ENCODE measurements at regions not wholly inside any gene's neighbourhood (a gene's known extent, or its start where the extent isn't known, plus 50 kb on each side); places are given as distances from the start of the nearest gene placed in this dataset.
"Not testable (repeated sequence)": the region's sequence is repeated elsewhere in the genome, so short reads cannot be mapped to it uniquely, and the experiment has no call there.

GRCh38 chr4:188737251-188738002 lies 598.2 kb downstream of the TRIML1 start:
- DNase-seq (ENCODE audit: low spot score) = no peak

GRCh38 chr4:188738290-188738689 lies 599.0 kb downstream of the TRIML1 start:
- not testable (repeated sequence) for DNase-seq (ENCODE audit: low spot score)

DNA sequence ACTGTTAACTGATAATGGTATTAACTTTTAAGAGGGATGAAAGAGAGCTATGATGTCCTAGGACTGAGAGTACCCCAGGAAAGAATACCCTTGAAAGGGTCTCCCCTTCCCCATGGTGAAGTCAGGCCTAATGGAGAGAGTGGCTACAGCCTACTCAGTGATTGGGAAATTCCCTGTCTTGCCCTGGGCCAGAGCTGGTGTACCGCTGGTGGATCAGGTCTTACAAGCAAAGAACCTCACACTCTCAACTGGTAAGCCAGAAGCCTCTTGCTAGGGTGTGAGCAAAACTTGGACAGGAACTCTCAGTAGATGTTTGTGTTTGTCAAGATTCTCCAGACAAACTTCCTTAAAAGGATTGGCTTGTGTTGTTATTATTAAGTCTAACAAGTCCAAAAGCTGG lies 600.9 kb downstream of the TRIML1 start:
- not testable (repeated sequence) for DNase-seq (ENCODE audit: low spot score)

DNA sequence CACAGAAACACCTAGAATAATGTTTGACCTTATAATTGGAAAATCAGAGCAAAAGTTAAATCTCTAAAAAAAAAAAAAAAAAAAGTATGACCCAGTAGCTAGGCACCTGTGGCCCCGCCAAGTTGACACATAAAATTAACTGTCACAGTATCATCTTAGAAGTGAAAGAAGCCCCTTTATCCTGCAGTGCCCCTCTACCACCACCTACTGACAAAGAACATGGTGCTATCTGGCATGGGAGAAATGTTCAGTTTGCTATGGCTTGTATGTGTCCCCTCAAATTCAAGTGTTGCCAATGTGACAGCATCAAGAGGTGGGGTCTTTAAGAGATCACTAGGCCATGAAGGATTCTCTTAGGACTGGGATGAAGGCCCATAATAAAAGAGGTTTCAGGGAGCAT lies 601.5 kb downstream of the TRIML1 start:
- not testable (repeated sequence) for DNase-seq (ENCODE audit: low spot score)

DNA sequence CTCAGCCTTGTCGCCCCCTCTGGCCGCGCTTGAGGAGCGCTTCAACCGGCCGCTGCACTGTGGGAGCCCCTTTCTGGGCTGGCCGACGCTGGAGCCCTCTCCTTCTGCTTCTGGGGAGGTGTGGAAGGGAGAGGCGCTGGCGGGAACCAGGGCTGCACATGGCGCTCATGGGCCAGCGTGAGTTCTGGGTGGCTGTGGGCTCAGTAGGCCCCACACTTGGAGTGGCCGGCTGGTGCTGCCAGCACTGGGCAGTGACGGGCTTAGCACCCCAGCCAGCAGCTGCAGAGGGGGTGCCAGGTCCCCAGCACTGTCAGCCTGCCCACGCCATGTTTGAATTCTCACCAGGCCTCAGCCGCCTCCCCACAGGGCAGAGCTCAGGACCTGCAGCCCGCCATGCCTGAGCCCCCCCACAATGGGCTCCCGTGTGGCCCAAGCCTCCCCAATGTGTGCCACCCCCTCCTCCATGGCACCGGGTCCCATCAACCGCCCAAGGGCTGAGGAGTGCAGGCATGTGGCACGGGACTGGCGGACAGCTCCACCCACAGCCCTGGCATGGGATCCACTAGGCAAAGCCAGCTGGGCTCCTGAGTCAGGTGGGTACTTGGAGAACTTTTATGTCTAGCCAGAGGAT lies 615.2 kb downstream of the TRIML1 start:
- DNase-seq (ENCODE audit: low spot score) = no peak

DNA sequence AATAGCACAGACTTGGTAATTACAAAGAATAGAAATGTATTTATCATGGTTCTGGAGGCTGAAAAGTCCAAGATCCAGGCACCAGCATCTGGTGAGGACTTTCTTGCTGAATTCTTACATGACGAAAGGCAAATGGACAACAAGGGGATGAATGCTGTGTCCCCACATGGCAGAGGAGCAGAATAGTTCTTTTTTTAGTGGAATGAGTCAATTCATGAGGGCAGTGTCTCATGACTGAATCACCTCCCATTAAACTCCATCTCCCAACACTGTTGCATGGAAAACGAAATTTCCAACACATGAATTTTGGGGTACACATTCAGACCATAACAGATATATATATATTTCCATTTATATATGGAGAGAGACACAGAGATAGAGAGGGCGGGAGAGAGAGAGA lies 628.3 kb downstream of the TRIML1 start:
- DNase-seq (ENCODE audit: low spot score) = no peak

- no peak for DNase-seq (ENCODE audit: low spot score)
Measured at GRCh38 chr4:188778905-188779304, 639.7 kb downstream of the TRIML1 start.

GRCh38 chr4:188779581-188779980 lies 640.3 kb downstream of the TRIML1 start:
- no peak for DNase-seq (ENCODE audit: low spot score)

GRCh38 chr4:188780028-188780427 lies 640.8 kb downstream of the TRIML1 start:
- no peak for DNase-seq (ENCODE audit: low spot score)

DNA sequence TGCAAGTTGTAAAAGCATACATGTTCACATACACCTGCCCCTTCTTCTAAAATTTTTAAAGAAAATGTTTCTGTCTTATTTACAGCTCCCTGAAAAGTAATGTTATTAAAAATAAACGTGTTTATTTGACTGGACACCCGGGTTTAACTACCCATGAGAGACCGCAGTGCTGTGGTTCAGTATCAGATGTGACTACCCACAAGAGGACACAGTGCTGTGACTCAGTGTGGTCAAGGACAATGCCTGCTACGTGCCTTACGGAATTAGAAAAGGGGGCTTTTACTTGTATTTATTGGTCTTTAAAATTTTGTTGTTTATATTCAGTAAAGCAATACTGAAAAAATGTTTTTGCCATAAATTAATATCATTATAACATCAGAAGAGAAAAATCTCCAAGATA lies 641.4 kb downstream of the TRIML1 start:
- DNase-seq (ENCODE audit: low spot score) = no peak

GRCh38 chr4:188781655-188782054 lies 642.4 kb downstream of the TRIML1 start:
- DNase-seq (ENCODE audit: low spot score) = peak; percentile 12

- no peak for DNase-seq (ENCODE audit: low spot score)
Measured at GRCh38 chr4:188783175-188783574, 643.9 kb downstream of the TRIML1 start.

- no peak for DNase-seq (ENCODE audit: low spot score)
Measured at GRCh38 chr4:188783606-188784160, 644.4 kb downstream of the TRIML1 start.

- not testable (repeated sequence) for DNase-seq (ENCODE audit: low spot score)
Measured at GRCh38 chr4:188796600-188796999, 657.4 kb downstream of the TRIML1 start.

- DNase-seq (ENCODE audit: low spot score) = not testable (repeated sequence)
Measured at GRCh38 chr4:188797011-188797410, 657.8 kb downstream of the TRIML1 start.

DNA sequence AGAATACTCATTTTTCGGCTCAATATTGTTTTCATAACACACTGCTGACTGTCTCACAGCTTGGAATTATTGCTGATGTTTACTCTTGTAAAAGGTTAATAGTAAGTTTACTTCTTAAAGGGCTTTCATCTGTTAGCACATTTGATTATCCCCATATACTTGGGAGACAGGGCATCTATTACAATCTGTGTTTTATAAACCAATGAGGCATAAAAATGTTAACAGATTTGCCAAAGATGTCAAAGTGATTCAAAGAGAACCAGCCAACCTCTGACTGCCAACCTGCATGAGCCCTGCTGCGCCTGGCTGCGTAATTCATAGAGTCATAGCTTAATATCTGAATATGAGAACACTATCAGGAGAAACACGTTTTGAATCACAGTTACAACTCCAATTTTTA lies 665.6 kb downstream of the TRIML1 start:
- no peak for DNase-seq (ENCODE audit: low spot score)

DNA sequence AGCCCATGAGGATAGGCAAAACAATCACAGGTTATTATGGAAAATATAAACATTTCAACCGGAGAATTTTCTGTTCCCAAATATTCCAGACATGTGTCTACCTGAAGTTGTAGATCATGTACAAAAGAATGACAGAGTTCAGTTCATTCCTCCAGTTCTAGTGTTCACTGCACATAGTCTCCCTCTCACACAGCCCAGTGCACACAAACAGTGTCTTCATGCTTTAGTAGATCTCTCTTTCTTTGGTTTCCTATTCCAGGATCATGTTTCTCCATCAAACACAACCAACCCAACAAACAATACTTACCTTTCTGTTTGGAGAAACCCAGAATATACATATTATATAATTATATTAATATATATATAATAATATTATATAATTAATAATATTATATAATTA lies 671.9 kb downstream of the TRIML1 start:
- no peak for DNase-seq (ENCODE audit: low spot score)

GRCh38 chr4:188812644-188813043 lies 673.4 kb downstream of the TRIML1 start:
- DNase-seq (ENCODE audit: low spot score) = no peak

DNA sequence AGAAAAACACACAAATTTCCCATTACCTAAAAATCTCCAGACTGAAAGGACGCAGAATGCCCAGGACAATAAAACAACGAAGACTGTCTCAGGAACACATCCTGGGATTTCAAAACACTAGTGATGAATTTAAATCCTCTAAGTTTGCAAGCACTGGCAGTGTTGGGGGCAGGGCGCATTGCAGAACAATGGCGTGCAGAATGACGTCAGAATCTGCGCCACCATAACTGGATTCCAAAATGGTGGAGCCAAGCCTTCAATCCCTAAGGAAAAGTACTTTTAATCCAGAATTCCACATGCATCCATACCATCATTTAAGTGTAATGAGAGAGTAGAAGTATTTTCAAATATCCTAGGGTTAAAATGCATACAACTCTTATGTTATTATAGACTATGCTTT lies 679.1 kb downstream of the TRIML1 start:
- no peak for DNase-seq (ENCODE audit: low spot score)

DNA sequence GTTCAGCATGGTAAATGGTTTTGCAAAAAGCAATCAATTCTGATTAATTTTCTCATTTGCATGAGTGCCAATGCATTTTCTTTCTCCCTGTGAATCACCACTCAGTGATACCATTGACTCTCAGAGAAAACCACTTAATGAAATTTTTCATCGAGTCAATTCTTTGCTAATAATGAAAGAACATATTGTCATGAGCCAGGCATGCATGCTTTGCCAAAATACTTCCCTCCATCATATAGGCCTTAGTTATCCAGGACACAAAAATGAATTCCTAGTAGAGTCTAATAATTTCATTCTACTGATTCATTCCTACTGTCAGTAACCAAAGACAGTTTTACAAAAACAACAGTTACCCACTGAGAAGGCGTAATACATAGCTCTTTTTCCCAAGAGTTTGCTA lies 680.0 kb downstream of the TRIML1 start:
- no peak for DNase-seq (ENCODE audit: low spot score)

GRCh38 chr4:188821500-188821899 lies 682.3 kb downstream of the TRIML1 start:
- no peak for DNase-seq (ENCODE audit: low spot score)

GRCh38 chr4:188822698-188823097 lies 683.5 kb downstream of the TRIML1 start:
- peak; percentile 3 for DNase-seq (ENCODE audit: low spot score)

GRCh38 chr4:188824553-188824952 lies 685.3 kb downstream of the TRIML1 start:
- no peak for DNase-seq (ENCODE audit: low spot score)

All from AG08396 (cell line).